ENCODE measurements at regions not wholly inside any gene's neighbourhood (a gene's known extent, or its start where the extent isn't known, plus 50 kb on each side); places are given as distances from the start of the nearest gene placed in this dataset.

GRCh38 chr14:97924922-97925613 lies 1127.9 kb downstream of the VRK1 start:
- TF ChIP-seq CTCF (IDR thresholded peaks at IDR 0.05; ENCODE audit: control extremely low read depth, extremely low read depth), result no peak
- WGBS, 2 donors, result 74 to 91% methylated on average over 11 of the region's 11 CpGs

GRCh38 chr14:97930166-97930565 lies 1133.0 kb downstream of the VRK1 start:
- Histone ChIP-seq H3K36me3 (ENCODE audit: control insufficient read depth in 4 of 4, insufficient read depth in 4 of 4, low read length in 4 of 4) (no peaks in the 10 kb centered on the region), H3K27ac (ENCODE audit: low read depth in 1 of 2, low read length in 1 of 2) (no peak overlapping the region), H3K9me3 (ENCODE audit: control insufficient read depth in 4 of 4, insufficient read depth in 3 of 4, low read length in 3 of 4) (peaks cover 0 to 2% (median 0%) of the 10 kb centered on the region in 4 donors), H3K4me1 (ENCODE audit: control insufficient read depth in 5 of 5, insufficient read depth in 5 of 5, low read length in 5 of 5) (peaks cover 0 to 3% (median 0%) of the 10 kb centered on the region in 5 donors), H3K9ac (ENCODE audit: insufficient read depth in 1 of 2, low read length in 2 of 2) (no peak overlapping the region), H3K4me3 (no peak overlapping the region), H3K27me3 (ENCODE audit: control insufficient read depth in 3 of 3, insufficient read depth in 3 of 3, low read length in 2 of 3) (no peaks in the 10 kb centered on the region)
- no peak for TF ChIP-seq CTCF (IDR thresholded peaks at IDR 0.05; ENCODE audit: control extremely low read depth, extremely low read depth)
- 75 to 86% methylated on average over 8 of the region's 8 CpGs for WGBS, 2 donors
- DNase-seq (no peak), ATAC-seq (ENCODE audit: insufficient read depth, low FRiP score) (no peak)

More at GRCh38 chr14:97924922-97925613, 1127.9 kb downstream of the VRK1 start:
- Histone ChIP-seq H3K27ac (ENCODE audit: low read depth in 1 of 2, low read length in 1 of 2) (no peak overlapping the region), H3K36me3 (ENCODE audit: control insufficient read depth in 4 of 4, insufficient read depth in 4 of 4, low read length in 4 of 4) (no peaks in the 10 kb centered on the region), H3K4me1 (ENCODE audit: control insufficient read depth in 5 of 5, insufficient read depth in 5 of 5, low read length in 5 of 5) (no peaks in the 10 kb centered on the region), H3K9ac (ENCODE audit: insufficient read depth in 1 of 2, low read length in 2 of 2) (no peak overlapping the region), H3K9me3 (ENCODE audit: control insufficient read depth in 4 of 4, insufficient read depth in 3 of 4, low read length in 3 of 4) (peaks cover 0 to 2% (median 0%) of the 10 kb centered on the region in 4 donors), H3K4me3 (no peak overlapping the region), H3K27me3 (ENCODE audit: control insufficient read depth in 3 of 3, insufficient read depth in 3 of 3, low read length in 2 of 3) (no peaks in the 10 kb centered on the region)
- no peak for ATAC-seq (ENCODE audit: insufficient read depth, low FRiP score)
- DNase-seq, result no peak

GRCh38 chr14:97931273-97931672 lies 1134.1 kb downstream of the VRK1 start:
- no peaks in the 10 kb centered on the region for H3K36me3 ChIP-seq (ENCODE audit: control insufficient read depth in 4 of 4, insufficient read depth in 4 of 4, low read length in 4 of 4)
- no peak for TF ChIP-seq CTCF (IDR thresholded peaks at IDR 0.05; ENCODE audit: control extremely low read depth, extremely low read depth)
- H3K4me1 ChIP-seq (ENCODE audit: control insufficient read depth in 5 of 5, insufficient read depth in 5 of 5, low read length in 5 of 5), result peaks cover 0 to 3% (median 0%) of the 10 kb centered on the region in 5 donors
- H3K27ac ChIP-seq (ENCODE audit: low read depth in 1 of 2, low read length in 1 of 2), result no peak overlapping the region
- DNase-seq (no peak), ATAC-seq (ENCODE audit: insufficient read depth, low FRiP score) (no peak)
- no peak overlapping the region for H3K9ac ChIP-seq (ENCODE audit: insufficient read depth in 1 of 2, low read length in 2 of 2)
- WGBS, 2 donors, result 90 to 96% methylated on average over 4 of the region's 4 CpGs
- H3K4me3 ChIP-seq, result no peak overlapping the region
- H3K27me3 ChIP-seq (ENCODE audit: control insufficient read depth in 3 of 3, insufficient read depth in 3 of 3, low read length in 2 of 3), result no peaks in the 10 kb centered on the region
- peaks cover 0 to 2% (median 0%) of the 10 kb centered on the region in 4 donors for H3K9me3 ChIP-seq (ENCODE audit: control insufficient read depth in 4 of 4, insufficient read depth in 3 of 4, low read length in 3 of 4)

All from lung (tissue), 11 donors.